Astrocyte of the cerebellum (primary cell): ENCODE measurements at regions not wholly inside any gene's neighbourhood (a gene's known extent, or its start where the extent isn't known, plus 50 kb on each side); places are given as distances from the start of the nearest gene placed in this dataset.

ENCODE experiments used
- DNase-seq: peaks from one replicate; pipeline ENCODE4 v3.0.0-alpha.2; 2011; ENCODE audit warnings: low read depth
- H3K4me3 ChIP-seq: 2 replicates; pipeline ENCODE4 v1.5.1; 2011; ENCODE audit warnings: mild to moderate bottlenecking, low read depth, low read length, moderate library complexity
- CTCF ChIP-seq: IDR thresholded peaks from 2 replicates; pipeline ENCODE4 v1.5.1; 2012; ENCODE audit warnings: low read length, low read depth, moderate library complexity, mild to moderate bottlenecking; ENCODE audit errors: missing control alignments
- in situ Hi-C: cut with HindIII; loops from 2 replicates; pipeline ENCODE4 v1.10.0; 2017; ENCODE audit warnings: low sequenced_read_pairs

- in situ Hi-C loops, result loop anchor here (5.0 kb wide), 1 partner anchor 46 kb away; no protein-coding TSS in a partner anchor
- no peak for DNase-seq
- no peak for TF ChIP-seq CTCF
- no peak overlapping the region for H3K4me3 ChIP-seq
Measured at GRCh38 chr18:2351126-2351850, 220.0 kb downstream of the METTL4 start.

GRCh38 chr18:2354292-2354691 lies 217.0 kb downstream of the METTL4 start:
- no peak overlapping the region for H3K4me3 ChIP-seq
- DNase-seq, result no peak
- in situ Hi-C loops, result loop anchor here (5.0 kb wide), 1 partner anchor 43 kb away; no protein-coding TSS in a partner anchor
- TF ChIP-seq CTCF, result no peak

GRCh38 chr18:2356906-2357305 lies 214.4 kb downstream of the METTL4 start:
- H3K4me3 ChIP-seq, result no peak overlapping the region
- no peak for TF ChIP-seq CTCF
- in situ Hi-C loops, result no loop called here
- DNase-seq, result no peak

- no peak for DNase-seq
- H3K4me3 ChIP-seq, result no peak overlapping the region
- in situ Hi-C loops, result no loop called here
- no peak for TF ChIP-seq CTCF
Measured at GRCh38 chr18:2360861-2361260, 210.4 kb downstream of the METTL4 start.

- H3K4me3 ChIP-seq, result no peak overlapping the region
- no peak for TF ChIP-seq CTCF
- in situ Hi-C loops, result no loop called here
- no peak for DNase-seq
Measured at GRCh38 chr18:2368102-2368501, 203.2 kb downstream of the METTL4 start.

GRCh38 chr18:2376707-2377106 lies 194.6 kb downstream of the METTL4 start:
- in situ Hi-C loops, result no loop called here
- no peak for DNase-seq
- H3K4me3 ChIP-seq, result no peak overlapping the region
- no peak for TF ChIP-seq CTCF
